NCI-H2171 treated with DMSO at 0.1 percent for 48 hours (cell line): ENCODE measurements at regions not wholly inside any gene's neighbourhood (a gene's known extent, or its start where the extent isn't known, plus 50 kb on each side); places are given as distances from the start of the nearest gene placed in this dataset.
A peak's percentile ranks its signal among the peaks of the same experiment; 100 is the strongest.

Source experiments
- DNase-seq: peaks from one replicate; lab custom pipeline; 2025; lab: John Stamatoyannopoulos, UW

- peak; percentile 16 for DNase-seq
These were observed 72.3 kb upstream of the LHX1 start for GRCh38 chr17:36864827-36865430.

GRCh38 chr17:36867716-36868341 lies 69.4 kb upstream of the LHX1 start:
- DNase-seq = no peak

GRCh38 chr17:36868777-36869176 lies 68.5 kb upstream of the LHX1 start:
- DNase-seq = no peak

GRCh38 chr17:36869441-36869840 lies 67.8 kb upstream of the LHX1 start:
- no peak for DNase-seq

GRCh38 chr17:36869856-36870719 lies 67.2 kb upstream of the LHX1 start:
- DNase-seq = no peak

GRCh38 chr17:36870720-36870999 lies 66.6 kb upstream of the LHX1 start:
- no peak for DNase-seq

GRCh38 chr17:36875698-36876293 lies 61.5 kb upstream of the LHX1 start:
- no peak for DNase-seq

- no peak for DNase-seq
These were observed 60.3 kb upstream of the LHX1 start for GRCh38 chr17:36876966-36877365.

- no peak for DNase-seq
These were observed 59.5 kb upstream of the LHX1 start for GRCh38 chr17:36877771-36878170.

GRCh38 chr17:36878216-36878615 lies 59.1 kb upstream of the LHX1 start:
- DNase-seq = no peak

GRCh38 chr17:36879027-36879426 lies 58.2 kb upstream of the LHX1 start:
- DNase-seq = no peak

- DNase-seq = no peak
These were observed 57.6 kb upstream of the LHX1 start for GRCh38 chr17:36879624-36880131.

- no peak for DNase-seq
These were observed 56.9 kb upstream of the LHX1 start for GRCh38 chr17:36880268-36880905.

GRCh38 chr17:36881323-36881722 lies 56.0 kb upstream of the LHX1 start:
- DNase-seq = no peak

- DNase-seq = no peak
These were observed 52.7 kb upstream of the LHX1 start for GRCh38 chr17:36884495-36885152.

GRCh38 chr17:36885153-36885735 lies 52.0 kb upstream of the LHX1 start:
- DNase-seq = no peak

- DNase-seq = no peak
These were observed 51.4 kb upstream of the LHX1 start for GRCh38 chr17:36885771-36886377.
